H1 (cell line): ENCODE measurements at regions not wholly inside any gene's neighbourhood (a gene's known extent, or its start where the extent isn't known, plus 50 kb on each side); places are given as distances from the start of the nearest gene placed in this dataset.

ENCODE experiments used
- CTCF ChIA-PET: fragments of 300-600 bp; sonication (Branson Sonifier 250); formaldehyde crosslinking; loops from one replicate; lab custom pipeline; 2021; ENCODE audit not compliant: partially characterized antibody; lab: Charles Lee
- POLR2A ChIA-PET: fragments of 300-600 bp; sonication (Branson Sonifier 250); formaldehyde crosslinking; loops from one replicate; lab custom pipeline; 2021; ENCODE audit warnings: inconsistent platforms; ENCODE audit not compliant: partially characterized antibody; lab: Charles Lee
- DNase-seq, 2 experiments: peaks; one replicate each; pipeline versions ENCODE4 v3.0.0 to v3.0.0-alpha.2; 2010 to 2022; ENCODE audit warnings: low spot score in 2 of 2, low read depth in 1 of 2, mixed read lengths in 1 of 2
- FAIRE-seq: peaks from 2 replicates; lab custom pipeline; 2011; peaks lifted over from hg19 to GRCh38; lab: Jason Lieb, UNC
- H2AFZ ChIP-seq: 2 replicates; pipeline ENCODE4 v1.8.1; 2012; ENCODE audit warnings: low read length, inconsistent platforms
- H2AK5ac ChIP-seq: 2 replicates; pipeline ENCODE4 v1.6.1; 2013; ENCODE audit warnings: low read depth, low read length
- H2BK120ac ChIP-seq: replicated peaks from 2 replicates; pipeline ENCODE3; 2013; ENCODE audit warnings: low read depth, low read length, inconsistent platforms
- H2BK12ac ChIP-seq: 2 replicates; pipeline ENCODE4 v1.6.1; 2013; ENCODE audit warnings: low read depth, low read length
- H2BK15ac ChIP-seq: 2 replicates; pipeline ENCODE4 v1.6.1; 2013; ENCODE audit warnings: low read length
- H2BK20ac ChIP-seq: 2 replicates; pipeline ENCODE4 v1.6.1; 2013; ENCODE audit warnings: low read length
- H2BK5ac ChIP-seq: 2 replicates; pipeline ENCODE4 v1.6.1; 2013; ENCODE audit warnings: low read depth, low read length
- H3K14ac ChIP-seq: 2 replicates; pipeline ENCODE4 v1.6.1; 2013; ENCODE audit warnings: inconsistent platforms; ENCODE audit not compliant: insufficient read length
- H3K18ac ChIP-seq: 2 replicates; pipeline ENCODE4 v1.6.1; 2013; ENCODE audit warnings: low read length; ENCODE audit errors: extremely low read depth
- H3K23ac ChIP-seq: 2 replicates; pipeline ENCODE4 v1.6.1; 2013; ENCODE audit warnings: inconsistent platforms; ENCODE audit not compliant: insufficient read length
- H3K23me2 ChIP-seq: 2 replicates; pipeline ENCODE4 v1.6.1; 2013; ENCODE audit warnings: low read depth, low read length
- H3K27ac ChIP-seq: 2 replicates; pipeline ENCODE4 v1.6.1; 2011; ENCODE audit warnings: low read depth, low read length, inconsistent platforms
- H3K27me3 ChIP-seq, 4 experiments: replicated peaks in 1 of 4; 1 replicate in 1 of 4; 2 replicates in 3 of 4; pipeline versions ENCODE4 v1.6.1 to v1.8.1; 2011 to 2013; ENCODE audit warnings: low read length in 3 of 4, mild to moderate bottlenecking in 3 of 4, inconsistent platforms in 2 of 4, mixed read lengths in 2 of 4, moderate library complexity in 1 of 4; ENCODE audit not compliant: control insufficient read depth in 3 of 4, insufficient read depth in 3 of 4; ENCODE audit errors: extremely low read depth in 1 of 4
- H3K36me3 ChIP-seq, 4 experiments: 2 replicates each; pipeline versions ENCODE4 v1.6.1 to v1.8.1; 2011 to 2013; ENCODE audit warnings: mild to moderate bottlenecking in 4 of 4, low read length in 3 of 4, moderate library complexity in 2 of 4, control low read depth in 1 of 4, inconsistent platforms in 1 of 4; ENCODE audit not compliant: insufficient read depth in 4 of 4, control insufficient read depth in 2 of 4
- H3K4ac ChIP-seq: replicated peaks from 2 replicates; pipeline ENCODE3; 2013; ENCODE audit warnings: low read length, low read depth, mixed read lengths, inconsistent platforms; ENCODE audit not compliant: insufficient read length
- H3K4me1 ChIP-seq, 4 experiments: replicated peaks in 1 of 4; 1 replicate in 1 of 4; 2 replicates in 3 of 4; pipeline versions ENCODE4 v1.6.1 to v1.8.1; 2011 to 2013; ENCODE audit warnings: low read length in 3 of 4, inconsistent platforms in 2 of 4, mixed read lengths in 1 of 4; ENCODE audit not compliant: insufficient read depth in 4 of 4, control insufficient read depth in 3 of 4
- H3K4me2 ChIP-seq, 2 experiments: 2 replicates each; pipeline versions ENCODE4 v1.6.1 to v1.8.1; 2011 to 2013; ENCODE audit warnings: low read depth in 2 of 2, low read length in 2 of 2, control low read depth in 1 of 2, inconsistent platforms in 1 of 2, mild to moderate bottlenecking in 1 of 2; ENCODE audit not compliant: insufficient read depth in 1 of 2
- H3K4me3 ChIP-seq, 4 experiments: fragments of 200-600, 300-600 bp in 1 of 4; sonication (generic), shearing (Covaris generic), sonication (Bioruptor Twin) in 1 of 4; 2 replicates each; pipeline versions ENCODE4 v1.5.1 to v1.8.1; 2011 to 2016; ENCODE audit warnings: low read length in 4 of 4, low read depth in 3 of 4, control low read depth in 2 of 4, inconsistent platforms in 2 of 4, mild to moderate bottlenecking in 2 of 4, mixed read lengths in 1 of 4, moderate library complexity in 1 of 4; ENCODE audit not compliant: insufficient read depth in 2 of 4; ENCODE audit errors: extremely low read depth in 1 of 4
- H3K56ac ChIP-seq: replicated peaks from 2 replicates; pipeline ENCODE3; 2013; ENCODE audit warnings: low read depth, mild to moderate bottlenecking, mixed read lengths, low read length, inconsistent platforms; ENCODE audit not compliant: insufficient read length
- H3K79me1 ChIP-seq: 2 replicates; pipeline ENCODE4 v1.6.1; 2013; ENCODE audit warnings: low read depth, low read length, control low read depth
- H3K79me2 ChIP-seq, 2 experiments: 2 replicates each; pipeline versions ENCODE4 v1.6.1 to v1.8.1; 2012 to 2013; ENCODE audit warnings: low read length in 2 of 2, mild to moderate bottlenecking in 2 of 2, inconsistent platforms in 1 of 2; ENCODE audit not compliant: insufficient read depth in 2 of 2, control insufficient read depth in 1 of 2
- H3K9ac ChIP-seq, 4 experiments: replicated peaks in 1 of 4; 1 replicate in 1 of 4; 2 replicates in 3 of 4; pipeline versions ENCODE4 v1.6.1 to v1.8.1; 2011 to 2013; ENCODE audit warnings: low read depth in 3 of 4, low read length in 3 of 4, control low read depth in 2 of 4, mild to moderate bottlenecking in 2 of 4, moderate library complexity in 2 of 4, inconsistent platforms in 1 of 4; ENCODE audit errors: extremely low read depth in 1 of 4
- H3K9me3 ChIP-seq, 2 experiments: 2 replicates each; pipeline versions ENCODE4 v1.6.1 to v1.8.1; 2012 to 2013; ENCODE audit warnings: mild to moderate bottlenecking in 2 of 2, moderate library complexity in 2 of 2, control low read depth in 1 of 2, inconsistent platforms in 1 of 2, low read depth in 1 of 2, low read length in 1 of 2, mixed read lengths in 1 of 2; ENCODE audit not compliant: insufficient read depth in 2 of 2
- H4K20me1 ChIP-seq, 2 experiments: replicated peaks in 1 of 2; 2 replicates each; pipeline versions ENCODE3 to v1.8.1; 2011 to 2013; ENCODE audit warnings: inconsistent platforms in 2 of 2, low read length in 2 of 2, mild to moderate bottlenecking in 1 of 2; ENCODE audit not compliant: insufficient read depth in 2 of 2, control insufficient read depth in 1 of 2
- H4K5ac ChIP-seq: 2 replicates; pipeline ENCODE4 v1.6.1; 2013; ENCODE audit warnings: low read length, low read depth, mixed read lengths, inconsistent platforms; ENCODE audit not compliant: insufficient read length
- H4K8ac ChIP-seq: 2 replicates; pipeline ENCODE4 v1.8.0; 2013; ENCODE audit warnings: mild to moderate bottlenecking, moderate library complexity, low read length, inconsistent platforms; ENCODE audit not compliant: insufficient read depth; ENCODE audit errors: extremely low read depth
- H4K91ac ChIP-seq: replicated peaks from 2 replicates; pipeline ENCODE3; 2013; ENCODE audit warnings: low read length, mixed read lengths, inconsistent platforms; ENCODE audit not compliant: insufficient read length
- BCL11A ChIP-seq, 2 experiments: IDR thresholded peaks; one replicate each; pipeline ENCODE4 v1.6.1; 2011; ENCODE audit warnings: low read depth in 2 of 2, low read length in 2 of 2, mild to moderate bottlenecking in 2 of 2
- CREB1 ChIP-seq: IDR thresholded peaks from 2 replicates; pipeline ENCODE4 v1.6.1; 2012; ENCODE audit warnings: inconsistent platforms
- CTBP2 ChIP-seq: IDR thresholded peaks from 2 replicates; pipeline ENCODE4 v1.7.0; 2011; ENCODE audit warnings: borderline replicate concordance, mild to moderate bottlenecking, moderate library complexity, mixed read lengths, low read length; ENCODE audit not compliant: insufficient read depth, insufficient read length
- EZH2 ChIP-seq: fragments of 200-600 bp; sonication (generic); IDR thresholded peaks from 2 replicates; pipeline ENCODE4 v1.7.1; 2012; ENCODE audit warnings: low read depth, mild to moderate bottlenecking, moderate library complexity, low read length, inconsistent platforms; ENCODE audit not compliant: severe bottlenecking
- NRF1 ChIP-seq: IDR thresholded peaks from 2 replicates; pipeline ENCODE4 v1.6.1; 2011; ENCODE audit warnings: mild to moderate bottlenecking, low read depth, low read length, improper control_type of control experiment
- POLR2A ChIP-seq, 2 experiments: IDR thresholded peaks; 1 replicate in 1 of 2; 2 replicates in 1 of 2; pipeline ENCODE4 v1.6.1; 2011; ENCODE audit warnings: low read depth in 2 of 2, low read length in 2 of 2, mild to moderate bottlenecking in 2 of 2; ENCODE audit errors: control extremely low read depth in 1 of 2
- RAD21 ChIP-seq, 2 experiments: IDR thresholded peaks in 1 of 2; conservative IDR thresholded peaks in 1 of 2; 2 replicates each; pipeline ENCODE4 v1.6.1; 2011; ENCODE audit warnings: low read depth in 2 of 2, low read length in 2 of 2, improper control_type of control experiment in 1 of 2, inconsistent platforms in 1 of 2, mild to moderate bottlenecking in 1 of 2, moderate library complexity in 1 of 2
- RXRA ChIP-seq: IDR thresholded peaks from 2 replicates; pipeline ENCODE4 v1.6.1; 2011; ENCODE audit warnings: low read depth, mild to moderate bottlenecking, low read length, moderate library complexity; ENCODE audit not compliant: insufficient read depth
- SAP30 ChIP-seq: fragments of 300-600 bp; sonication (generic); IDR thresholded peaks from 2 replicates; pipeline ENCODE4 v1.7.1; 2012; ENCODE audit warnings: low read length, moderate library complexity, mild to moderate bottlenecking, inconsistent platforms; ENCODE audit not compliant: insufficient read depth, insufficient replicate concordance
- SP2 ChIP-seq: IDR thresholded peaks from 2 replicates; pipeline ENCODE4 v1.6.1; 2012; ENCODE audit warnings: mild to moderate bottlenecking, low read length, inconsistent platforms
- TAF7 ChIP-seq: optimal IDR thresholded peaks from 2 replicates; pipeline ENCODE3; 2011; ENCODE audit warnings: low read depth, mild to moderate bottlenecking, inconsistent platforms, low read length, moderate library complexity, borderline replicate concordance
- WGBS, 2 experiments: shearing (Covaris generic) in 1 of 2; methylation state at CpG; one replicate each; pipeline versions ENCODE4 v1.1.6 to v1.1.7; 2013 to 2015; ENCODE audit warnings: low lambda C conversion rate in 2 of 2, mixed read lengths in 2 of 2, inconsistent platforms in 1 of 2, low coverage in 1 of 2, missing lambda C conversion rate in 1 of 2; ENCODE audit not compliant: insufficient replicate concordance in 2 of 2, insufficient coverage in 1 of 2, insufficient read length in 1 of 2; ENCODE audit errors: extremely low coverage in 1 of 2, missing lambda C conversion rate in 1 of 2; 5-methylcytosine and 5-hydroxymethylcytosine counted together
- TF ChIP-seq, protein P1 (sequence below): IDR thresholded peaks from 2 replicates; pipeline ENCODE4 v1.6.1; 2012; ENCODE audit warnings: inconsistent platforms

DNA sequence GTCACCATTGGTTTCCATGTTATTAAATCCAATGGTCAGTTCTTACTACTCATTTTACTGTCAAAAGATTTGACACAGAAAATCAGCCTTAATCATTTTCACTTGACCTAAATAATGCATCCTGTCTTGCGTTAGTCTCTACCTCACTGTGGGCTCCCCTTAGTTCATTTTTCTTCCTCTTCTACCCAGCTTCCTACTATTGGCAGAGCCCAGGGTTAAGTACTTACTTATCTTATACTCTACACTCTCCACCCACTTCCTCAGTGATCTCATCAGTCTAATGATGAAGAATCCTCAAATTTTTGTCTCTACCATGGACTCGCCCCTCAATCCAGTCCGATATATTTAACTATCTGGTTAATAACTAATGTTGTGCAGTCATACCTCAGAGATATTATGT lies 735.9 kb downstream of the KCNT2 start:
- Histone ChIP-seq H2BK15ac (no peak overlapping the region), H2AK5ac (no peak overlapping the region), H4K5ac (no peak overlapping the region), H3K9me3 (no peaks in the 10 kb centered on the region), H4K20me1 (no peaks in the 10 kb centered on the region), H2BK20ac (no peak overlapping the region), H2AFZ (no peak overlapping the region), H3K4me1 (no peaks in the 10 kb centered on the region), H4K8ac (no peak overlapping the region), H3K79me1 (no peaks in the 10 kb centered on the region), H3K4me2 (no peak overlapping the region), H2BK120ac (no peak overlapping the region), H3K56ac (no peak overlapping the region), H3K14ac (no peak overlapping the region), H3K23ac (no peak overlapping the region), H3K18ac (no peak overlapping the region), H3K79me2 (no peaks in the 10 kb centered on the region), H2BK5ac (no peak overlapping the region), H2BK12ac (no peak overlapping the region), H3K27ac (no peak overlapping the region), H3K9ac (no peak overlapping the region), H3K27me3 (no peaks in the 10 kb centered on the region), H3K23me2 (no peaks in the 10 kb centered on the region), H4K91ac (no peak overlapping the region), H3K4me3 (no peak overlapping the region), H3K4ac (no peak overlapping the region), H3K36me3 (no peaks in the 10 kb centered on the region)
- ChIA-PET POLR2A (no interaction called here), CTCF (interaction anchor here (2.4 kb wide), 1 partner anchor 13 kb away, joined by 7 read pairs; no protein-coding TSS in a partner anchor)
- FAIRE-seq (no peak), DNase-seq (no peak)
- 96% methylated on average over 3 of the region's 3 CpGs; no CpG with 5 or more reads in 1 of the 2 experiments for WGBS, 2 experiments
- TF ChIP-seq SP2 (no peak), RXRA (no peak), TAF7 (no peak), BCL11A (IDR thresholded peaks at IDR 0.05; ENCODE audit: low read depth in 2 of 2, low read length in 2 of 2) (no peak), CTBP2 (no peak), NRF1 (no peak), EZH2 (no peak), CREB1 (no peak), RAD21 (IDR thresholded peaks at IDR 0.05 in 1 of 2, conservative IDR thresholded peaks at IDR 0.05 in 1 of 2; ENCODE audit: low read depth in 2 of 2, low read length in 2 of 2) (no peak), SAP30 (no peak), POLR2A (IDR thresholded peaks at IDR 0.05; ENCODE audit: control extremely low read depth in 1 of 2, low read depth in 2 of 2, low read length in 2 of 2) (no peak)
- TF ChIP-seq, protein P1, sequence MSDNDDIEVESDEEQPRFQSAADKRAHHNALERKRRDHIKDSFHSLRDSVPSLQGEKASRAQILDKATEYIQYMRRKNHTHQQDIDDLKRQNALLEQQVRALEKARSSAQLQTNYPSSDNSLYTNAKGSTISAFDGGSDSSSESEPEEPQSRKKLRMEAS = no peak
